ENCODE measurements at regions not wholly inside any gene's neighbourhood (a gene's known extent, or its start where the extent isn't known, plus 50 kb on each side); places are given as distances from the start of the nearest gene placed in this dataset.

DNA sequence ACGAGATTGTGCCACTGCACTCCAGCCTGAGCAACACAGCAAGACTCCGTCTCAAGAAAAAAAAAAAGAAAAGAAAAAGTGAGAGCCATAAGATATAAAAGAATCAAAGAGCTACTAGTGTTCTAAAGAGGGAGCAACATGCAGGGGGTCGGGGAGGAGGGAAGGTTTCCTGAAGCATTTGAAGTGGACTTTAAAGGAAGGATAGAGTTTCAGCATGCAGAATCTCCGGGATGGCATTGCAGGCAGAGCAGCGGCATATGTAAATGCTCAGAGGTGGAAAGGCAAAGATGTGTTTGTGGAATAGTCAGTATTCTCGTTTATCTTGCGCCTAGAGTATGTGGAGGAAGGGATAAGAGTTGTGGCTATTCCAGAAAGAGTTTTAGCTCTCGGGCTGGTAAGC, 447.6 kb upstream of the NFE2L3 start:
- Histone ChIP-seq H3K27ac (replicated peaks in 1 of 4) (no peak overlapping the region), H3K36me3 (no peaks in the 10 kb centered on the region), H3K27me3 (no peaks in the 10 kb centered on the region), H3K4me1 (peaks cover 0 to 14% (median 10%) of the 10 kb centered on the region in 4 donors), H3K9me3 (no peaks in the 10 kb centered on the region), H3K4me3 (no peak overlapping the region)
- DNase-seq (ENCODE audit: extremely low spot score) = no peak
- TF ChIP-seq, protein P1, sequence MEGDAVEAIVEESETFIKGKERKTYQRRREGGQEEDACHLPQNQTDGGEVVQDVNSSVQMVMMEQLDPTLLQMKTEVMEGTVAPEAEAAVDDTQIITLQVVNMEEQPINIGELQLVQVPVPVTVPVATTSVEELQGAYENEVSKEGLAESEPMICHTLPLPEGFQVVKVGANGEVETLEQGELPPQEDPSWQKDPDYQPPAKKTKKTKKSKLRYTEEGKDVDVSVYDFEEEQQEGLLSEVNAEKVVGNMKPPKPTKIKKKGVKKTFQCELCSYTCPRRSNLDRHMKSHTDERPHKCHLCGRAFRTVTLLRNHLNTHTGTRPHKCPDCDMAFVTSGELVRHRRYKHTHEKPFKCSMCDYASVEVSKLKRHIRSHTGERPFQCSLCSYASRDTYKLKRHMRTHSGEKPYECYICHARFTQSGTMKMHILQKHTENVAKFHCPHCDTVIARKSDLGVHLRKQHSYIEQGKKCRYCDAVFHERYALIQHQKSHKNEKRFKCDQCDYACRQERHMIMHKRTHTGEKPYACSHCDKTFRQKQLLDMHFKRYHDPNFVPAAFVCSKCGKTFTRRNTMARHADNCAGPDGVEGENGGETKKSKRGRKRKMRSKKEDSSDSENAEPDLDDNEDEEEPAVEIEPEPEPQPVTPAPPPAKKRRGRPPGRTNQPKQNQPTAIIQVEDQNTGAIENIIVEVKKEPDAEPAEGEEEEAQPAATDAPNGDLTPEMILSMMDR (IDR thresholded peaks at IDR 0.05) = no peak
- no peak for TF ChIP-seq EP300 (IDR thresholded peaks at IDR 0.05)
- no peak for TF ChIP-seq POLR2AphosphoS5 (IDR thresholded peaks at IDR 0.05)
- TF ChIP-seq POLR2A (IDR thresholded peaks at IDR 0.05; ENCODE audit: low read depth) = no peak
- 84% methylated on average over 8 of the region's 8 CpGs for WGBS
- intact Hi-C loops (cut with DNase I) = no loop called here

DNA sequence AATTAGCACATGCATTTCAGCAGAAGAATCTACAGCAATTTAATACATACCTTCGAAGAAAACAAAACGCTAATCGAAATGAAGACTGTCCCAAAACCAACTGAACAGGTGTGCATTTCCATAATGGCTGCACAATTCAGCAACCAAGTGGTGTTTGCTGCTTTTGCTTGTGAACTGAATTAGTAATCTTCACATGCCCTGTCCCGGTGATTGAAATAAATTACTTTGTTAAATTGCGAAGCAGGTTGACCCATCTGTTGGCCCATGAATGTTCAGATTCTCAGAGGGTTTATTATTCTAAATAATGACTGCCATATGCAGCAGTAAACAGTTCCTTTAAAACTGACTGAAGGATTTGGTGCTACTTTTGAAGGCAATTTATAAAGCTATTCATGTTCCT, 445.2 kb upstream of the NFE2L3 start:
- Histone ChIP-seq H3K4me1 (peaks cover 0 to 24% (median 18%) of the 10 kb centered on the region in 4 donors), H3K4me3 (no peak overlapping the region), H3K27me3 (no peaks in the 10 kb centered on the region), H3K27ac (replicated peaks in 1 of 4) (no peak overlapping the region), H3K9me3 (no peaks in the 10 kb centered on the region), H3K36me3 (no peaks in the 10 kb centered on the region)
- 92% methylated on average over 5 of the region's 5 CpGs for WGBS
- intact Hi-C loops (cut with DNase I) = no loop called here
- TF ChIP-seq, protein P1 (IDR thresholded peaks at IDR 0.05) = no peak
- TF ChIP-seq EP300 (IDR thresholded peaks at IDR 0.05) (no peak), POLR2AphosphoS5 (IDR thresholded peaks at IDR 0.05) (no peak), POLR2A (IDR thresholded peaks at IDR 0.05; ENCODE audit: low read depth) (no peak)
- DNase-seq (ENCODE audit: extremely low spot score) = no peak

DNA sequence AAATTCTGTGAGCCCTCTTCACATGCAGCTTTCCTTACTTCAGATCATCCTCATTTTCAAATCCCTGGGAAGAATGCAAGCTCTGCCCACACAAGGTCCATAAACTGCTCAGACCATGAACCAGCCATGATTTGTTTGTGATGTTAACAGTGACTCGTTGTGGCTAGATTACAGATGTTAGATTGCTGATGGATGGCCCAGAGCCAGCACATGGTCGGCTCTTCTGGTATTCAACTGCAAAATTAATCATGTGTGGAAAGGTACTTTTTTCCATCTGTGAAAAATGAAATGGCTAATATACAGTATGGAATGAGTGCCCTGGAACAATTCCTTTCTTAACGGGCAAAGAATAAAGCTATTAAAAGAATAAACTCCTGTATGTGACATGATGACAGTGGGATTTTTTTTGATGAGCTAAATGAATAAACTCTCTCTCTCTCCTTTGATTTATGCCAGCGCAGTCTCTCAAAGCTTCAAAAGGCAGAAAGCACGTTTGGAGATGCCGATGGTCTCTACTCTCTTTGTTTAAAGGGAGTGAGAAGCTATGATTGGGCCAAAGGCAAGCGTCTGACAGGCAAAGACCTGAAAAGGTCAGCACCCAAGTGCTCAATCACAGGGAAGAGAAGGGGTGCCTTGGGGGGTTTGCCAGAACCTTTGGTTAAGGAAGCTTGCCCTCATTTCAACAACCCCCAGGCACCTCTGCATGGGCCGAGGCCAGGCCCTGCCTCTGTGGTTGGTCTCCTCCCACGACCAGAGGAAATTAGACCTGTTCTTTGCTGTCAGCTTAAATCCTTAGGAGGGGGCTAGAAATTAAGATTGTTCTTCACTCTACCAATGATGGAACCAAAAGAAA, 444.0 kb upstream of the NFE2L3 start:
- TF ChIP-seq POLR2A (IDR thresholded peaks at IDR 0.05; ENCODE audit: low read depth) (no peak), POLR2AphosphoS5 (IDR thresholded peaks at IDR 0.05) (no peak)
- TF ChIP-seq, protein P1 (IDR thresholded peaks at IDR 0.05) = no peak
- no peaks in the 10 kb centered on the region for H3K27me3 ChIP-seq
- H3K27ac ChIP-seq (replicated peaks in 1 of 4) = peak overlapping the region; percentile 24 to 60 (median 44)
- H3K4me1 ChIP-seq = peaks cover 0 to 35% (median 30%) of the 10 kb centered on the region in 4 donors
- 38% methylated on average over 9 of the region's 9 CpGs for WGBS
- intact Hi-C loops (cut with DNase I) = no loop called here
- no peaks in the 10 kb centered on the region for H3K36me3 ChIP-seq
- no peak overlapping the region for H3K4me3 ChIP-seq
- DNase-seq (ENCODE audit: extremely low spot score) = no peak
- H3K9me3 ChIP-seq = no peaks in the 10 kb centered on the region

DNA sequence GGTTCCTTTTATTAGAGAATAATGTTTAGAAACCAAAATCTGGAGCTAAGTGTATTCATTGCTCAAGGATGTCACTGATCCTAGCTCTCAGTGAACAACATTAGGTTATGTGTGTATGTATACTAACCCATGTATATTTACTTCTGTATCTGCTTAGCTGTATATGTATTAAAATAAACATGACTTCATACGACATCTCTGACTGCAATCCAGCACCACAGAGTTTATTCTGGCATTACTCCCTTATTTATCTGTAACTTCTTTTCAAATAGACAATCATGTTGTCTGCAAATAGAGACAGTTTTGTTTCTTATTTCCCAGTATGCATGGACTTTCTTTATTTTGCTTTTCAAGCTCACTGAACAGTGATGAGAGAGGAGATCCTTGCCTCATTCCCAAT, 441.0 kb upstream of the NFE2L3 start:
- intact Hi-C loops (cut with DNase I) = loop anchor here (5.0 kb wide), 1 partner anchor 141 kb away; no protein-coding TSS in a partner anchor
- WGBS = 34% methylated on average over 1 of the region's 1 CpG

DNA sequence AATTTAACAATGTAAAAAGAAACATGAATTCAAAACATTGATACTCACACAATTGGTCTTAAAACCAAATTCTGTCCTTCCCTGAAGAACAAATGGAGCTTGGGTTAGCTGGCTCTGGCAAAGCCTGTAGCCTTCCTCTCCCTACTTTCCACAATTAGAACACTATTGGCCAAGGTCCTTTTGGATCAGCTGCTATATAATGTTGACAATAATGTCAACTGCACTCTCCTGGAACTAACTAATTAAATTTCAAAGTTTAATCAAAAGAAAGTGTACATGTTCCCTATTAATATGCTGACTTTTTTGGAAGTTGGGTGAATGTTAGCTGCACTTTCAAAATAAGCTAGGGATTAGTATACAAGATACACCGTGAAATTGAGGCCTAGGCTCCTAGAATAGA, 440.1 kb upstream of the NFE2L3 start:
- intact Hi-C loops (cut with DNase I) = loop anchor here (5.0 kb wide), 1 partner anchor 140 kb away; no protein-coding TSS in a partner anchor

More for the DNA sequence above, 441.0 kb upstream of the NFE2L3 start:
- peak overlapping the region in 3 of 4 donors; percentile 55 to 68 (median 63) for H3K27ac ChIP-seq (replicated peaks in 1 of 4)
- no peak for DNase-seq (ENCODE audit: extremely low spot score)
- no peak overlapping the region for H3K4me3 ChIP-seq
- H3K27me3 ChIP-seq = no peaks in the 10 kb centered on the region
- no peaks in the 10 kb centered on the region for H3K9me3 ChIP-seq
- no peaks in the 10 kb centered on the region for H3K36me3 ChIP-seq
- H3K4me1 ChIP-seq = peaks cover 9 to 53% (median 50%) of the 10 kb centered on the region in 4 donors
- no peak for TF ChIP-seq POLR2AphosphoS5 (IDR thresholded peaks at IDR 0.05)

More for the DNA sequence above, 440.1 kb upstream of the NFE2L3 start:
- TF ChIP-seq EP300 (IDR thresholded peaks at IDR 0.05) (no peak), POLR2AphosphoS5 (IDR thresholded peaks at IDR 0.05) (no peak), POLR2A (IDR thresholded peaks at IDR 0.05; ENCODE audit: low read depth) (no peak)
- TF ChIP-seq, protein P1 (IDR thresholded peaks at IDR 0.05) = no peak
- Histone ChIP-seq H3K4me1 (peaks cover 9 to 61% (median 57%) of the 10 kb centered on the region in 4 donors), H3K4me3 (no peak overlapping the region), H3K9me3 (no peaks in the 10 kb centered on the region), H3K27me3 (no peaks in the 10 kb centered on the region), H3K27ac (replicated peaks in 1 of 4) (peak overlapping the region; percentile 21 to 68 (median 59)), H3K36me3 (no peaks in the 10 kb centered on the region)
- 20% methylated on average over 1 of the region's 1 CpG for WGBS
- DNase-seq (ENCODE audit: extremely low spot score) = no peak
